Activated naive CD4-positive, alpha-beta T cell treated with anti-CD3 and anti-CD28 coated beads for 36 hours (primary cell): ENCODE measurements at regions not wholly inside any gene's neighbourhood (a gene's known extent, or its start where the extent isn't known, plus 50 kb on each side); places are given as distances from the start of the nearest gene placed in this dataset.
"Not testable (repeated sequence)": the region's sequence is repeated elsewhere in the genome, so short reads cannot be mapped to it uniquely, and the experiment has no call there.

ENCODE experiments used
- CTCF ChIA-PET: fragments of 350-600 bp; sonication (Branson Sonifier 250); formaldehyde crosslinking; loops from one replicate; lab custom pipeline; 2021; ENCODE audit warnings: antibody characterized with exemption; lab: Charles Lee
- DNase-seq: peaks from one replicate; pipeline ENCODE4 v3.0.0-alpha.2; 2020
- H3K27ac Mint-ChIP-seq: one replicate; pipeline ENCODE4 v1.8.0; 2021; ENCODE audit warnings: mild to moderate bottlenecking, mixed read lengths
- H3K27me3 Mint-ChIP-seq: one replicate; pipeline ENCODE4 v1.8.0; 2021; ENCODE audit warnings: low read depth, mixed read lengths
- H3K36me3 Mint-ChIP-seq: one replicate; pipeline ENCODE4 v1.8.0; 2021; ENCODE audit warnings: low read depth, mixed read lengths
- H3K4me1 Mint-ChIP-seq: one replicate; pipeline ENCODE4 v1.8.0; 2021; ENCODE audit warnings: low read depth, mixed read lengths
- H3K4me3 Mint-ChIP-seq: one replicate; pipeline ENCODE4 v1.8.0; 2021; ENCODE audit warnings: mild to moderate bottlenecking, moderate library complexity, mixed read lengths
- H3K9me3 Mint-ChIP-seq: one replicate; pipeline ENCODE4 v1.8.0; 2021; ENCODE audit warnings: mixed read lengths
- intact Hi-C: fragments of 100-400 bp; cut with micrococcal nuclease; formaldehyde crosslinking; loops from one replicate; pipeline ENCODE4 v1.15.1; 2023

DNA sequence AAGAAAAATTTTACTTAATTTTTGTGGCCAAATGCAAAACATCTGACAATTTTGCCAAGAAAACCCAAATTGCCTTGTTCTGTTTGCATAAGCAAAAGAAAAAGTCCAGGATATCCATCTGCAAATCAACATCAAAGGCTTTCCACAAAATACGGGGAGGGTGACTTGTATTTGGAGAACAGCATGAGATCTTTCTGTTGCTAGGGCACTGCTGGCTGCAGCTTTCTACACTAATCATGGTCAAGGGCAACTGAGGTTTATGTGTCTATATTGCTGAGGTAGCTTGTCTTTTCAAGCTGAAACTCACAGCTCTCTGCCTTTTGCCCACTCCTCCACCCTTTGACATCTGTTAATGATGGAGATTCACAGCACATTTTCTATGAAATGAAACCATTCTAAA, 389.1 kb downstream of the NKX6-1 start:
- Mint-ChIP-seq H3K4me1 (no peaks in the 10 kb centered on the region), H3K9me3 (peaks cover 7% of the 10 kb centered on the region), H3K36me3 (no peaks in the 10 kb centered on the region), H3K4me3 (no peak overlapping the region), H3K27ac (no peak overlapping the region), H3K27me3 (no peaks in the 10 kb centered on the region)
- intact Hi-C loops, result no loop called here
- no peak for DNase-seq
- CTCF ChIA-PET, result no interaction called here

DNA sequence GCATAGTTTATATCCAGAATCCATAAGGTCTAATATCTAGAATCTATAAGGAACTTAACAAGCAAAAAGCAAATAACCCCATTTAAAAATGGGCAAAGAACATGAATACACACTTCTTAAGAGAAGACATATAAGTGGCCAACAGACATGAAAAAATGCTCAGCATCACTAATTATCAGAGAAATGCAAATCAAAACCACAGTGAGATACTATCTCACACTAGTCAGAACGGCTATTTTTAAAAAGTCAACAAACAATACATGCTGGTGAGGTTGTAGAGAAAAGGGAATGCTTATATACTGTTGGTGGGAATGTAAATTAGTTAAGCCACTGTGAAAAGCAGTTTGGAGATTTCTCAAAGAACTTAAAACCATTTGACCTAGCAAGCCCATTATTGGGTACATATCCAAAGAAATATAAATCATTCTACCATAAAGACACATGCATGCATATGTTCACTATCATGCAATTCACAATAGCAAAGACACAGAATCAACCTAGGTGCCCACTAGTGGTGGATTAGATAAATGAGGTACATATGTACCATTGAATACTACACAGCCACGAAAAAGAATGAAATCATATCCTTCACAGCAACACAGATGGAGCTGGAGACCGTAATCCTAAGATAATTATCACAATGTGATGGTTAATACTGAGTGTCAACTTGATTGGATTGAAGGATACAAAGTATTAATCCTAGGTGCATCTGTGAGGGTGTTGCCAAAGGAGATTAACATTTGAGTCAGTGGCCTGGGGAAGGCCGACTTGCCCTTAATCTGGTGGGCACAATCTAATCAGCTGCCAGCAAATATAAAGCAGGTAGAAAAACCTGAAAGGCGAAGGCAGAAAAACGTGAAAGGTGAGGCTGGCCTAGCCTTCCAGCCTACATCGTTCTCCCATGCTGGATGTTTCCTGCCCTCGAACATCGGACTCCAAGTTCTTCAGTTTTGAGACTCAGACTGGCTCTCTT, 397.2 kb downstream of the NKX6-1 start:
- H3K27me3 Mint-ChIP-seq, CTCF ChIA-PET, intact Hi-C loops: not testable (repeated sequence)

DNA sequence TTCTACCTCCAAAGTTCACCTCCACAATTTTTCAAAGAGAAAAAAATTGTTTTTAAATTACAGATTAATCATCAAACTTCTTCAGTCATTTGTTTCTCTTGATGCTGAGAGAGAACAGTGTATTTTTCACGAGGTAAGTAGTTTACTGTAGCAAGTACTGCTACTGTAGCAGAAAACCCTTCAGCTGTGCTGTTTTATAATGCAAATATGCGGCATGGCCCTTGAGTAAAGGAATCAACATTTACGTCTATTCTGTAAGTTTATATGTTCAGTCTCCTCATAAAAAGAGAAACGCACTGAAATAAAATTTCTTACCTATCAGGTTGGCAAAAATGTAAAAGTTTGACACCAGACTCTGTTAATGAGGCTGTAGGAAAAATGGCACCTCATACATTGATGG, 399.0 kb downstream of the NKX6-1 start:
- H3K4me3 Mint-ChIP-seq, result no peak overlapping the region
- DNase-seq, result no peak
- H3K27ac Mint-ChIP-seq, result no peak overlapping the region
- no peaks in the 10 kb centered on the region for H3K27me3 Mint-ChIP-seq
- no peaks in the 10 kb centered on the region for H3K4me1 Mint-ChIP-seq
- H3K9me3 Mint-ChIP-seq, result no peaks in the 10 kb centered on the region
- no peaks in the 10 kb centered on the region for H3K36me3 Mint-ChIP-seq
- CTCF ChIA-PET, result no interaction called here
- intact Hi-C loops, result no loop called here

More for the DNA sequence above, 397.2 kb downstream of the NKX6-1 start:
- H3K36me3 Mint-ChIP-seq, H3K9me3 Mint-ChIP-seq, H3K27ac Mint-ChIP-seq, DNase-seq, H3K4me3 Mint-ChIP-seq, H3K4me1 Mint-ChIP-seq: not testable (repeated sequence)

DNA sequence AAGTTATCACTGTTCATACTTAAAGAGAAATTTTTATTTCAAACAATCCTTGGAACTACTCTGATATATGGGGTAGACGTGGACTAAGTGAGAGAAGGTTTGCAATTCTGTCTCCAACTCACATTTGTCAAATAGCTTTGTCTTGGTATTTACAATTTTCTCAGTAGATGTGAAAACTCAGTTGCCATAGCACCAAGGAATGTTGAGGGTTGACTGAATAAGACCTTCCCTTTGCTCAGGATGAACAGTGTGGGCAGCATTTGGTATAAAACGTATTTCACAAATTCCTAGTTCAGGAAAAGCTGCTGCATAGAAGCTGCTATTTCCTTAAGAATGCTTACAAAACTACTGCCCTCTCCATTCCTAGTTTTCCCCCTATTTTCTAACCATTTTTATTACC, 399.5 kb downstream of the NKX6-1 start:
- Mint-ChIP-seq H3K27ac (no peak overlapping the region), H3K36me3 (no peaks in the 10 kb centered on the region), H3K27me3 (no peaks in the 10 kb centered on the region), H3K9me3 (no peaks in the 10 kb centered on the region), H3K4me3 (no peak overlapping the region), H3K4me1 (no peaks in the 10 kb centered on the region)
- CTCF ChIA-PET, result no interaction called here
- intact Hi-C loops, result no loop called here
- DNase-seq, result no peak

DNA sequence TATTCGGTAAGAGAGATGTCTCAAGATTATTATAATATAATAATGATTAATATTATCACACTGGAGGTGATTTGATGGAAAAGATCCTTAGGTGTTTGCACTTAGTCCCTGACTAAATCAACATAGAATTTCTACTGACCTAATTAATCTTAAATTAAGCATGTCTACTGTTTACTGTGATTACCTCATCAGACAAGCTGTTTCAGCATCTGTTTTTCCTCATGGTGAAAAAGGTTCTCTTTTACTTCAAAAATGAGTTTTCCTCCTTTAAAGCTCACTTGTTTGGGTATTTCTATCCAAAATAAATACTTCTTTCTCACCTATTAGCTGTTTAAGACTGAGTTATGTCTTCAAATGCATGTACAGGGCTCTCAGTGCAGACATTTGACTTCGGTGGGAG, 407.8 kb downstream of the NKX6-1 start:
- Mint-ChIP-seq H3K27ac (no peak overlapping the region), H3K27me3 (no peaks in the 10 kb centered on the region), H3K36me3 (no peaks in the 10 kb centered on the region), H3K4me3 (no peak overlapping the region), H3K4me1 (no peaks in the 10 kb centered on the region), H3K9me3 (no peaks in the 10 kb centered on the region)
- no peak for DNase-seq
- CTCF ChIA-PET, result no interaction called here
- intact Hi-C loops, result no loop called here

DNA sequence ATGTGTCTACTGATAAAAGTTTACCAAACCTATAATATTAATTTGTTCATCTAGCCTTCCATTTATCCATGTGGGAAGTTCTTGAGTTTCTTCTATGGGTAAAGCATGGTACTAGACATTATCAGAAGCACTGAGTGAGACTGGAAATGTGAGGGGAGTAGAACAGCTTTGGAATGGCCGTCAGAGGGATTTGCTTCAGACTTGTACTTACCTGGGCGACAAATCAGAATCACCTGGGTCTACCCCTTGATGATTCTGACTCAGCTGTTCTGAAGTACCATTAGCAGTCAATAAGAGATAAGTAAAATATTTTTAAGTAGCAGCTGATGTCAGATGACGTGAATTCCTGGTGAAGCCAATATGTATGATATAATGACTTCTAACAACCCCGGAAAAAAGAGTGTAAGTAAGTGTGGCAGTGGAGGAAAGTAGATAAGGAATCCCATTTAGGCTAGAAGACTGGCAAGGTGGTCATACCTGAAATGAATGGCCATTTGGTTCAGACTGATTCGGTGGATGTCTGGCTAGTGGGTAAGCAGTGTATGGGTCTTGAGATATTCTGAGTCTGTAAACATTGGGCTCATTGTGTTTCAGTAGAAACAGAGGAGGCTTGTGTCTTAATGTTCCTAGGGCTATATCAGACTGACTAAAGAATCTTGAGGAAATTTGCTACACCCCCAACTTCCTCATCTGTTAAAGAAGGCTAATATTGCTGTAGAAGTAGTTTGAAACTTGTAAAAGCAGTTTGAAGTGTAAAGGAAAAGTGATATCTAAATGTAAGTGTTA, 409.2 kb downstream of the NKX6-1 start:
- Mint-ChIP-seq H3K4me3 (no peak overlapping the region), H3K4me1 (no peaks in the 10 kb centered on the region), H3K36me3 (no peaks in the 10 kb centered on the region), H3K27ac (no peak overlapping the region), H3K27me3 (no peaks in the 10 kb centered on the region), H3K9me3 (no peaks in the 10 kb centered on the region)
- no peak for DNase-seq
- CTCF ChIA-PET, result no interaction called here
- intact Hi-C loops, result no loop called here

DNA sequence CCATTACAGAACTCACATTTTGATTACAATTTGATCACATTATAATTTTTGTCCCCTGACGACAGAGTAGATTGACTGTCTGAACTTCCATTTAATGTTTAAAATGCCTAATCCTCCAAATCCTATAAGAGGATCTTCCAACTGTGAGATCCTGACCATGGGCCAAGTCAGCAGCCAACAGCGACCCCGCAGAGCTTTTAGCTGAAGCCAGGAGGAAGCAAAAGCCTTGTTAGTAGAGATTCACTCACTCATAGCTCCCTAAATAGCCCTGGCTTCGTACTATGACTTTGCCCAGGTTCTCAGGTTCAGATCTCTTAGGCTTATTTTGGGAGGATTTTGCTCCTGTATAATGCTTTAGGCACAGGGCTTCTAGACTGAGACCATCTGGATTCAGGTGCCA, 413.1 kb downstream of the NKX6-1 start:
- CTCF ChIA-PET, result no interaction called here
- H3K27me3 Mint-ChIP-seq, result no peaks in the 10 kb centered on the region

DNA sequence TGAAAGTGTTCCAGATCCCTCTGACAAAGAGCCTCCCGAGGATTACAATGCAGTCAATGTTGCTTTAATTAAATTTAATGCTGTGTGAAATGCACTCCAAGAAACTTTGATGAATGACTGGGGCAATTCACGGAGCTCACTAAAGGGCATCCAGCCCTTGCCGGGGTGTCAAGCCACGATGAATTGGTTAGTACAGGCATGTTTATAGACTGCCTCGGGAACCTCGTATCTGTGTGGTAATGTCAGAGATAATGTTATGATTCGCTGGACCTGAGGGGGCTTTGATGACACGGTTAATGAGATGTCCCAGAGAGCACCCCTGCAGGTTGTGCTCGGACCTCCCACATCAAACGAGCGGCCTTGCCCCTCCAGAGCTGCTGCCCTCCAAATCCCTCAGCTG, 428.8 kb downstream of the NKX6-1 start:
- H3K36me3 Mint-ChIP-seq, result no peaks in the 10 kb centered on the region
- H3K4me3 Mint-ChIP-seq, result no peak overlapping the region
- CTCF ChIA-PET, result no interaction called here
- no peaks in the 10 kb centered on the region for H3K4me1 Mint-ChIP-seq
- H3K27me3 Mint-ChIP-seq, result peaks cover 8% of the 10 kb centered on the region
- H3K9me3 Mint-ChIP-seq, result peaks cover 1% of the 10 kb centered on the region
- intact Hi-C loops, result no loop called here
- no peak for DNase-seq
- H3K27ac Mint-ChIP-seq, result no peak overlapping the region

More for the DNA sequence above, 413.1 kb downstream of the NKX6-1 start:
- no peak for DNase-seq
- Mint-ChIP-seq H3K4me3 (no peak overlapping the region), H3K4me1 (no peaks in the 10 kb centered on the region), H3K27ac (no peak overlapping the region), H3K36me3 (no peaks in the 10 kb centered on the region), H3K9me3 (peaks cover 1% of the 10 kb centered on the region)
- intact Hi-C loops, result no loop called here

DNA sequence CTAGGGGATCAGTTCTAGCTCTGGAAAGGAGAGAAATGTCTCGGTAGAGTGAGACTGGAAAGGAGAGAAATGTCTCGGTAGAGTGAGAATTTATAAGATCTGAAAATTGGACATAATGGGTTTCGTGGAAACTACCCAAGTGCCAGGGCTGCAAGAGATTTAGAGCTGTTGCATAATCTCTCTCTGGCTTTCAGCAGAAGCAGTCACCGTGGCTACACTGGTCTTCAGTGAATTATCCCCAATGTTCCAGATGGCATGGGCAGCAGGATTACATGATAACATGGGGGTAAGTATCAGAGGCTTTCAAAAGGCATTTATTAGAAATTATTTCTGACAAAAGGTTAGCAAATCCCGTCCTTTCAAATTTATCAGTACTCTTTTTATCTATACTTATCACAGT, 435.5 kb downstream of the NKX6-1 start:
- intact Hi-C loops, result loop anchor here (2.0 kb wide), 1 partner anchor 69 kb away; no protein-coding TSS in a partner anchor
- H3K4me1 Mint-ChIP-seq, result no peaks in the 10 kb centered on the region
- CTCF ChIA-PET, result no interaction called here
- no peaks in the 10 kb centered on the region for H3K27me3 Mint-ChIP-seq
- no peaks in the 10 kb centered on the region for H3K9me3 Mint-ChIP-seq
- H3K27ac Mint-ChIP-seq, result no peak overlapping the region
- DNase-seq, result no peak
- H3K4me3 Mint-ChIP-seq, result no peak overlapping the region
- no peaks in the 10 kb centered on the region for H3K36me3 Mint-ChIP-seq

DNA sequence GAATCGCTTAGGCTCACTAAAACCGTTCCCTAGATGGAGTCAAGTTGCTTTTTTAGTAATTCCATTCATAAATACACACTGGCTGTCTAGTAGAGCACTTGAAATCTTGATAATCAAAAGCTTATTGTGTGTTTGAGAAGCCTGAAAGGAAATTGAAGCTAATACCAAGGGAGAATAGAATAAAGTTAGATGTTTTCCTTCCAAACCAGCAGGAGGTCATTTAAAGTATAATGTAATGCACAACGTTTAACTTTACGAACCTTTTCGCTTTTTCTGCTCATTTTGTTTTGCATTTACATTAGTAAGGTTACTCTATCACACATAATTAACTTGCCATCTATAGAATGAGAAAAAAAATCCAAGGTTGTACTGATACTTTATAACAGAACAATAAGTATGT, 440.9 kb downstream of the NKX6-1 start:
- no peak for DNase-seq
- H3K27ac Mint-ChIP-seq, result no peak overlapping the region
- CTCF ChIA-PET, result no interaction called here
- intact Hi-C loops, result no loop called here
- no peaks in the 10 kb centered on the region for H3K36me3 Mint-ChIP-seq
- no peaks in the 10 kb centered on the region for H3K9me3 Mint-ChIP-seq
- no peaks in the 10 kb centered on the region for H3K4me1 Mint-ChIP-seq
- no peak overlapping the region for H3K4me3 Mint-ChIP-seq
- H3K27me3 Mint-ChIP-seq, result peaks cover 3% of the 10 kb centered on the region

DNA sequence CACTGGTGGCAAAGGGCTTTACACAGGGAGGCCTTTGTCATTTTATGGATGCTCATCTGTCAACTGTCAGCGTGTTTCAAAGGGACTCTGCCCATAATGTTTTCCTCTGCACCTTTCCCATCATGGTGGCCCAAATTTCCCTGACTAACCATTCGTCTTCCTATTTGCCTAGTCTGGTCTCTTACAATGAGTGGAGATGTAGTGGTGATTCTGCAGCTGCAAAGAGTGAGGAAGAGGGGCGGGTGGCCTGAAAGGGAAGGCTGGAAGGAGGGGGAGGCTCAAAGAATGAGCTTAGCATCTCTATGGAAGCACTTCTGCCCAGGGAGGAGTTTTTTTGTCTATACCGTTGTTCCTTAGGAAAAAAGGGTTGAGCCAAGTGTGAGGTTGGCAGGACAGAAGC, 447.5 kb downstream of the NKX6-1 start:
- H3K4me1 Mint-ChIP-seq, result no peaks in the 10 kb centered on the region
- no peak overlapping the region for H3K4me3 Mint-ChIP-seq
- intact Hi-C loops, result no loop called here
- CTCF ChIA-PET, result no interaction called here
- H3K9me3 Mint-ChIP-seq, result no peaks in the 10 kb centered on the region
- no peak for DNase-seq
- H3K27ac Mint-ChIP-seq, result no peak overlapping the region
- H3K36me3 Mint-ChIP-seq, result no peaks in the 10 kb centered on the region
- peaks cover 1% of the 10 kb centered on the region for H3K27me3 Mint-ChIP-seq

DNA sequence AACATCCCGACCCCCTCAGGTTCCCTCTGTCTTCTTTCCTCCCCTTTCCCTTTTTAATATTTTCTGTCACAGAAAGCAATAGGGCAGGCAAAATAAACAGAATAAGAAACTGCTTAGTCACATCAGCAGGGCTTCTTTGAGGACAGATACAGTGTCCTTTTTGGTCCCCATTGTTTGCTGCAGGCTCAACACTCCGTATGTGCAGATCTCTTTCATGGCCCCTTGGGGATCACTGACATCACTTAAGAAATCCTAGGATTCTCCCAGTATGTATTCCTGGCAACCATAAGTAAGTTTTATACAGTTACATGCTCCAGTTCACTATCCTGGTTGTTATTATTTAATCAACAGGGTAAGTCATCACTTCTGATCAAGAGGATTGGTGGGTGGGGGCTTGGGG, 448.0 kb downstream of the NKX6-1 start:
- CTCF ChIA-PET, result no interaction called here
- Mint-ChIP-seq H3K9me3 (no peaks in the 10 kb centered on the region), H3K36me3 (no peaks in the 10 kb centered on the region), H3K4me3 (no peak overlapping the region), H3K27ac (no peak overlapping the region), H3K4me1 (no peaks in the 10 kb centered on the region), H3K27me3 (no peaks in the 10 kb centered on the region)
- DNase-seq, result no peak
- intact Hi-C loops, result no loop called here

DNA sequence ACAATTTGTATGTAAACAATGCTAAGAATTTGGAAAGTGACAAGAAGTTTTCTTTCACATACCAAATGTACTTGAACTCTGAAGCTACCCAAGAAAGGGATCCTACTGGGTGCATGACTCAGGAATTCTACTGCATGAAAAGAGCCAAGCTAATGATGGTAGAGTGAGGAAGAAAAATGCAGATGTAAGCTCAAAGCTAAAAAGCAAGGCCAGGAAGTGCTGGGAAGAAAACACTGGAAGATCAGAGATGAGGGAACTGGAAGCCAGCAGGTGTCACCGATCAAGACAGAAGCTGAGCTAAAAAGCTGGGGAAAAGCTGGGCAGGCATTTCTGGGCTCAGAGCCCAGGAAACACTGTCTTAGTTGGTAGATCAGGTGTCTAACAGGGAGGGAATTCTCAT, 449.1 kb downstream of the NKX6-1 start:
- CTCF ChIA-PET, result no interaction called here
- Mint-ChIP-seq H3K27ac (no peak overlapping the region), H3K4me3 (no peak overlapping the region), H3K9me3 (no peaks in the 10 kb centered on the region), H3K4me1 (no peaks in the 10 kb centered on the region), H3K36me3 (no peaks in the 10 kb centered on the region), H3K27me3 (no peaks in the 10 kb centered on the region)
- intact Hi-C loops, result no loop called here
- no peak for DNase-seq
